ENCODE measurements at regions not wholly inside any gene's neighbourhood (a gene's known extent, or its start where the extent isn't known, plus 50 kb on each side); places are given as distances from the start of the nearest gene placed in this dataset.

- TF ChIP-seq BACH2 (CRISPR knock-in tag; IDR thresholded peaks at IDR 0.05; ENCODE audit: borderline replicate concordance) = no peak
- TF ChIP-seq ZFP30 (CRISPR knock-in tag; IDR thresholded peaks at IDR 0.05) = no peak
- TF ChIP-seq TCF4 (CRISPR knock-in tag; IDR thresholded peaks at IDR 0.05; ENCODE audit: borderline replicate concordance) = no peak
- no peak for TF ChIP-seq ISL1 (CRISPR knock-in tag; IDR thresholded peaks at IDR 0.05)
Measured at GRCh38 chr16:73793260-73793659, 503.4 kb upstream of the PSMD7 start.

Data from SK-N-SH treated with all-trans-retinoic acid at 6 μM for 48 hours (cell line).